Fibroblast of the aortic adventitia (primary cell): ENCODE measurements at regions not wholly inside any gene's neighbourhood (a gene's known extent, or its start where the extent isn't known, plus 50 kb on each side); places are given as distances from the start of the nearest gene placed in this dataset.
A peak's percentile ranks its signal among the peaks of the same experiment; 100 is the strongest.

ENCODE experiments used
- DNase-seq: peaks from one replicate; pipeline ENCODE4 v3.0.0-alpha.2; 2010; ENCODE audit warnings: low read depth
- H3K4me3 ChIP-seq: 2 replicates; pipeline ENCODE4 v1.5.1; 2011; ENCODE audit warnings: low read depth, mild to moderate bottlenecking, control low read depth, low read length, moderate library complexity
- CTCF ChIP-seq: IDR thresholded peaks from 2 replicates; pipeline ENCODE4 v1.5.1; 2011; ENCODE audit warnings: mild to moderate bottlenecking, low read length, control low read depth, inconsistent platforms; ENCODE audit not compliant: insufficient read depth

GRCh38 chr6:22448291-22448711 is 121.1 kb upstream of the HDGFL1 start:
- TF ChIP-seq CTCF: no peak
- H3K4me3 ChIP-seq: no peak overlapping the region
- peak; percentile 58 for DNase-seq

GRCh38 chr6:22451962-22452361 is 117.4 kb upstream of the HDGFL1 start:
- no peak for TF ChIP-seq CTCF
- H3K4me3 ChIP-seq: no peak overlapping the region
- DNase-seq: no peak

GRCh38 chr6:22455378-22455777 is 114.0 kb upstream of the HDGFL1 start:
- no peak for TF ChIP-seq CTCF
- no peak overlapping the region for H3K4me3 ChIP-seq
- DNase-seq: no peak

GRCh38 chr6:22457996-22458395 is 111.4 kb upstream of the HDGFL1 start:
- DNase-seq: no peak

GRCh38 chr6:22466665-22467245 is 102.6 kb upstream of the HDGFL1 start:
- H3K4me3 ChIP-seq: no peak overlapping the region
- DNase-seq: no peak

More at GRCh38 chr6:22457996-22458395, 111.4 kb upstream of the HDGFL1 start:
- no peak overlapping the region for H3K4me3 ChIP-seq
- no peak for TF ChIP-seq CTCF

GRCh38 chr6:22467645-22468044 is 101.7 kb upstream of the HDGFL1 start:
- TF ChIP-seq CTCF: no peak
- no peak overlapping the region for H3K4me3 ChIP-seq
- DNase-seq: no peak

More at GRCh38 chr6:22466665-22467245, 102.6 kb upstream of the HDGFL1 start:
- TF ChIP-seq CTCF: no peak
